ENCODE measurements at regions not wholly inside any gene's neighbourhood (a gene's known extent, or its start where the extent isn't known, plus 50 kb on each side); places are given as distances from the start of the nearest gene placed in this dataset.
"Not testable (repeated sequence)": the region's sequence is repeated elsewhere in the genome, so short reads cannot be mapped to it uniquely, and the experiment has no call there.

- DNase-seq (ENCODE audit: low read depth) = no peak
Observed at GRCh38 chr18:41134426-41134825, 820.6 kb upstream of the PIK3C3 start.

DNA sequence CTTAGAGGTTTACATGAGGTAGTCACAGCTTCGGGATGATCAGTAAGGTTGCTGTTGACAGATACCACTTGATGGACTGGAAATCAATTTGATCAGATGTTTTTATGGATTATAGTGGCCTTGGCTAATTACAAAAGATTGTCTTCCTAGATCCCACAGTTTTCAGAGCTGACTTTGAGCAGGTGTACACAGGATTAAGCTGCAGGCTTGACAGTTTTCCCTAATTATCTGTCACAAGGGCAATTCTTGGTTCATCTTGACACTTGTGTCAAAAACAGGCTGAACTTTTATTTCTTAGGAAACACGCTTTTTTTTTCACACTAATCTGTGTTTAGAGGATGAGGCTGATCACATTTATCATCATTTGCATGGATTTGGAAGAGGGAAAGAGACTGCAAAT is 824.0 kb upstream of the PIK3C3 start:
- no peak for DNase-seq (ENCODE audit: low read depth)

- DNase-seq (ENCODE audit: low read depth) = no peak
Observed at GRCh38 chr18:41128545-41128944, 826.5 kb upstream of the PIK3C3 start.

- no peak for DNase-seq (ENCODE audit: low read depth)
Observed at GRCh38 chr18:41128126-41128525, 826.9 kb upstream of the PIK3C3 start.

- peak; percentile 50 for DNase-seq (ENCODE audit: low read depth)
Observed at GRCh38 chr18:41126541-41127235, 828.3 kb upstream of the PIK3C3 start.

GRCh38 chr18:41121116-41121826 is 833.8 kb upstream of the PIK3C3 start:
- DNase-seq (ENCODE audit: low read depth) = peak; percentile 61

DNA sequence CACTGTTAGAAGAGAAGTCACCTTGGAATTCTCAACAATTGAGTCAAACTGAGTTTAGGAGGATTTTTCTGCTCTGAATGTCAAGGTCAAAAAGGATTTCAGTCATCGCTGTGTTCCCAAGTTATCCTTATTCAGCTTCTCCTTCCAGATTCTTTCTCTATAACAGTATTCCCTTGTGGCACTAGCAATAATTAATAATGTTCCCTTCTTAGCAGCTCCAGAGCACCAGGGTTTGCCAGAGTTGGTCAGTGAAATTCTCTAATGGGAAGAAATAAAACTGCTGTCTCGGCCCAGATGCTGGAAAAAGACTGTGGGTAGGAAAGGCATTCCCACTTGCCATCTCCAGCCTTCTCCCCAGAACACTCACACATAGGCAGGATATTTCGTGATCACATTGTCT is 836.0 kb upstream of the PIK3C3 start:
- no peak for DNase-seq (ENCODE audit: low read depth)

DNA sequence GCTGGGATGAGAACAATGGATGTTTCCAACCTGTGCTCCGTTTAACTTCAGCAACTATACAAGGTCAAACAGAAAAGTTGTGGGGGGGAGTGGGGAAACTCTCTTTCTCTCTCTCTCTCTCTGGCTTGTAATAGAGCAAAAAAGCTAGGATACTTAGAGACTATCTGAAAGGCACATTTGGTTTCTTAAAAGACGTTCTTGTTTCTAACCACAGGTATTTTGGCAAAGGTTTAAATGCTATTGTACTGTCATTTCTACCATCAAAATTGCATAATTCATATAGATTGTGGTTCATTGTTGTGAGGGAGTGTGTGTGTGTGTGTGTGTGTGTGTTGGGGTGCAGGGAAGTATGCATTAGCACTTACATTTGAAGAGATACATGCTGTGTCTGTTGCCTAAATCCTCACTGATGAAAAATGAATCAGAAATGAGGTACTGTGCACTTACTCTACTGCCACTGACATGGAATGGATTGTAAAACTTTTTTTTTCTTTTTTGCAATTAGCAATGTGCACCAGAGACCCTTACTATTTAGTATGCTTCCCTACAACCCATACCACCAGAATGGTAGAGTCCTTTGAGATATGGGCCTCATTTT is 841.0 kb upstream of the PIK3C3 start:
- peak; percentile 49 for DNase-seq (ENCODE audit: low read depth)

DNA sequence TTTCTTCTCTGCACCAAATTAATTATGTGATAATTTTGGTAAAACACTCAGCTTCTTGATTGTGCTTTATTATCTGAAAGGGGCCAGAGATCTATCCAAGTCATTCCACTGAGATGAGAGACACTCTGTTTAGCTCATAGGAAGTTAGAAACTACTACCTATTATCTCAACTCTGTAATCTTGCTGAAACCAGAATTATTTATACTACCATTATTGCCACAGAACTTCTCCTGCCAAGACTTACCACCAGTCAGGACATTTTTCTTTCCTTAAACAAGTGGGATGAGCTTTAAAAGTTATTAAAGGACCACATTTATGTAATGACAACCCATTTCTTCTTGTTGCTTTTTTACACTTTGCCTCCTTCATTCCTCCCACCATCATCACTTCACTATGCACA is 855.6 kb upstream of the PIK3C3 start:
- no peak for DNase-seq (ENCODE audit: low read depth)

- DNase-seq (ENCODE audit: low read depth) = no peak
Observed at GRCh38 chr18:41096504-41096903, 858.5 kb upstream of the PIK3C3 start.

- DNase-seq (ENCODE audit: low read depth) = no peak
Observed at GRCh38 chr18:41077076-41077475, 878.0 kb upstream of the PIK3C3 start.

DNA sequence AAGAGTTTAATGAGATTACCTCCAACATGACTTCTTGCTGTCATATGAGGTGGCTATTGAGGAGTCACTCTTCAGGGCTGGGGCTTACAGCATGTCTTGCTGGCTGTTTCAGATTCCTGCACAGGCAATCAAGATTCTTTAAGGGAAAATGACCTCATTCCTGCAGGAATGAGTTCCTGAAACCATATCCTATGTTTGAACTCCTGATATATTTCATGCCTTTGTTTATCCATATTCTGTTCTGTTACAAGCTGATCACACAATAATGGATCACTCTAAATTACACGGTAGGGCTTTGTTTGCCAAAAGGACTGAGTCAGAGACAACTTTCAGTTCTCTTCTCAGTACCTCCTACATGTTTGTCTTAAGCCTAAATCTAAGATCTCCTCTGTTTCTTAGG is 879.8 kb upstream of the PIK3C3 start:
- DNase-seq (ENCODE audit: low read depth) = peak; percentile 69

GRCh38 chr18:41073372-41073954 is 881.6 kb upstream of the PIK3C3 start:
- DNase-seq (ENCODE audit: low read depth) = peak; percentile 60

DNA sequence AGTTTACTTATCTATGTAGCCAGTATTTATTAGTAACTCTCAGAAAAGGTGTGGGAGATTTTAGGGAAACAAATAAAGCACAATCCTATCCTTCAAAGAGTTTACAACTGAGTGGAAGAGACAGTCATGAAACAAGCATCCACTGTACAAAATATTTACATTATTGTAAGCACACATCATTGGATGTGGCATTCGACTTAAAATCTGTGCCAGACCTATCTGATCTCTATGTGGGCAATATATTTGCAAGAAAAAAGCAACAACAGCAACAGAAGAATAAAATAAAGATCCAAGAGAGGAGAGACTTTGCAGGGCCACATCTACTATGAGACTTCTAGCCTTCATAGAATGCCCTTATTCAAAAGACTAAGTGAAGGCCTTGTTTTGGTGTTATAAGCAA is 882.1 kb upstream of the PIK3C3 start:
- no peak for DNase-seq (ENCODE audit: low read depth)

DNA sequence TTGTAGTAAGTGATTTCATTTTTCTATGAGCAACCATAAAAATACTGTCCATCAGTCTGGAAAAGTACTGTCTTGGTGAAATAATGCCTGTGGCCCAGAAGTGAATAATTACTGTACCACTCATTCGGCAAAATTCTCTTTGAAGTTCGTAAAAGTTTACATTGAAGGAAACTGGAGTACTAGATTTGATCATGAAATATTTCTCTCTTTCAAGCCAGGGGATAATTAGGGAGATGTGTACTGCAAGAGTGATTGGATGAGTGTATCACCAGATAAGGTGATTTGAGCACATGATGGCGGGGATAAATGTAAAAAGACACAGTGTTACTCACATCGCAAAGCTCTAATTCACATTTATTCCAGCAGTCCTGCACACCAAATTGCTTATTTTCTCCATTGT is 883.2 kb upstream of the PIK3C3 start:
- no peak for DNase-seq (ENCODE audit: low read depth)

DNA sequence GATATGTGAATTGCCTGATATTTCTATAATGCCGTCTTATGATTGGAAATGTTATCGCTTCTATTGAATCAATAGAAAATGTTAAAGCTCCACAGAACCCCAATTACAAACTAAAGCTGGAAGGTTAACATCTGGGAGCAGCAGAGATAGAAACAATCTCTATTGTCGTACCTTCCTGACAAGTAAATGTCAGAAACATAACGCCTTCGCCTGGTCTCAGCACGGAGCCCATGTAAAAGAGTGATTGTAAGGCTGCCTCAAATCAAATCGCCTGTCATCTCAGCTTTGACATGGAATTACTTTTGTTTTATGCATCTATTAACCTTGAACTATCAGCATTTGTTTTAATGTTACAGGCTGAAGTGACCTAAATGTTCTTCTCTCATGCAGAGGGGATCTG is 885.9 kb upstream of the PIK3C3 start:
- DNase-seq (ENCODE audit: low read depth) = no peak

GRCh38 chr18:41064916-41065315 is 890.1 kb upstream of the PIK3C3 start:
- no peak for DNase-seq (ENCODE audit: low read depth)

GRCh38 chr18:41060967-41061366 is 894.1 kb upstream of the PIK3C3 start:
- DNase-seq (ENCODE audit: low read depth) = no peak

GRCh38 chr18:41059126-41059415 is 896.0 kb upstream of the PIK3C3 start:
- DNase-seq (ENCODE audit: low read depth) = no peak

DNA sequence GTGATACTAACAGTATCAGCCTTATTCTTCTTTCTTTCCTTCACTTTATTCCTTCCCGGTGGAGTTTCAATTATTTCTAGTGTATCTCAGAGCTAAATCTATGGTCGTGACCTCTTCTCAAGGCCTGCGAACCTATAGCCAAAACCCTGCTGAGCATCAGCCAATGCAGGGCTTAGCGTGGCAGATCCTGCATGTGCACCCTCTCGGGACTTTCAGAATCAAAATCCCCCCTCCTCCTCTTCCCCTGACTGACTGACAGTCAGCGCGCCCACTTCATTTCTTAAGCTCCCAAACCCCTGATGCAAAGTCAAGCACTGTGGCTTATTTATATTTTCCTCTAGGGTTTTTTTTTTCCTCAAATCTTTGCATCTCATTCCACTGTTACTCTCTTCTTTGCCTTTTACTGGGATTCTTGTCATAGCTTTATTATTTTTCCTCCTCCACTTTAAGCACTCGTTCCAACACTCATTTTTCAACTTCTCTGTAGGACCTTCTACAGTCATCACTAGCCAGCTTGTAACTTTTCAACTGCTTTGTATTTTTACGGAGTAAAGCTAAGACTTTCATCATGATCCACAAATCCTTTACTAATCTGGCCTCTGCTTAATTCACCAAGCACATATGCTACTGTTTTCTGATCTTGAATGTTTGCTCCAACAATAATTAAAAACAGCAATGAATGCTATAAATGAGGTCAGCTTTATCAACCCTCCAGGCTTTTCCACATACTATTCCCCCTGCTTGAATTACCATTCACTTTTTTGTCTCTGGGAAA is 896.5 kb upstream of the PIK3C3 start:
- DNase-seq (ENCODE audit: low read depth) = no peak

GRCh38 chr18:41052625-41053024 is 902.4 kb upstream of the PIK3C3 start:
- no peak for DNase-seq (ENCODE audit: low read depth)

- DNase-seq (ENCODE audit: low read depth) = not testable (repeated sequence)
Observed at GRCh38 chr18:41046250-41046649, 908.8 kb upstream of the PIK3C3 start.

DNA sequence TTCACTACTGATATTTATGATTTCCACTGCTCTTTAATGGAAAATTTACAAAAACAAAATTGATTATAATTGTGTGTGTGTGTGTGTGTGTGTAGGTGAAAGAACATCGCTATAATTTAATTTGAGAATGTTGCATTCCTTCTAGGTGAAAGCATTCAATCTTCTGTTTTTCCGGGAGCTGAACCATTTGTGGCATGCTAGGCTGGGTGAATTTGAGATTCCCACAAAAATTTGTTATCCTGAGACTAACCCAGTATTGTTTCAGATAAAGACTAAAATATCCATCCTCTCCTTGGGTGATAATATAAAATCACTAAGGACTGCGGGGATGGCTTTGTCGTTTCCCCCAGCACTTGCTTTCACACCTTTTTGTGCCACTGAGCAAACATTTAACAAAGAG is 911.2 kb upstream of the PIK3C3 start:
- DNase-seq (ENCODE audit: low read depth) = peak; percentile 1

Data from non-pigmented ciliary epithelial cell (primary cell).